T-helper 1 cell treated with Interleukin-12 subunit alpha and Interleukin-12 subunit beta and Interleukin-4 antibody, amounts not matched to agents 30 μg/mL and 1 μg/mL, for 36 hours (primary cell): ENCODE measurements at regions not wholly inside any gene's neighbourhood (a gene's known extent, or its start where the extent isn't known, plus 50 kb on each side); places are given as distances from the start of the nearest gene placed in this dataset.

Source experiments
- H3K27ac Mint-ChIP-seq: one replicate; pipeline ENCODE4 v1.8.0; 2021; ENCODE audit warnings: mild to moderate bottlenecking, mixed read lengths
- H3K27me3 Mint-ChIP-seq: one replicate; pipeline ENCODE4 v1.8.0; 2021; ENCODE audit warnings: low read depth, mixed read lengths
- H3K36me3 Mint-ChIP-seq: one replicate; pipeline ENCODE4 v1.8.0; 2021; ENCODE audit warnings: low read depth, mixed read lengths
- H3K4me1 Mint-ChIP-seq: one replicate; pipeline ENCODE4 v1.8.0; 2021; ENCODE audit warnings: low read depth, mixed read lengths
- H3K4me3 Mint-ChIP-seq: one replicate; pipeline ENCODE4 v1.8.0; 2021; ENCODE audit warnings: mild to moderate bottlenecking, moderate library complexity, mixed read lengths
- H3K9me3 Mint-ChIP-seq: one replicate; pipeline ENCODE4 v1.8.0; 2021; ENCODE audit warnings: mixed read lengths

GRCh38 chr11:109480251-109480650 lies 58.3 kb downstream of the C11orf87 start:
- Mint-ChIP-seq H3K36me3 (no peaks in the 10 kb centered on the region), H3K4me1 (no peaks in the 10 kb centered on the region), H3K27ac (no peak overlapping the region), H3K27me3 (no peaks in the 10 kb centered on the region), H3K4me3 (no peak overlapping the region), H3K9me3 (peaks cover 9% of the 10 kb centered on the region)

DNA sequence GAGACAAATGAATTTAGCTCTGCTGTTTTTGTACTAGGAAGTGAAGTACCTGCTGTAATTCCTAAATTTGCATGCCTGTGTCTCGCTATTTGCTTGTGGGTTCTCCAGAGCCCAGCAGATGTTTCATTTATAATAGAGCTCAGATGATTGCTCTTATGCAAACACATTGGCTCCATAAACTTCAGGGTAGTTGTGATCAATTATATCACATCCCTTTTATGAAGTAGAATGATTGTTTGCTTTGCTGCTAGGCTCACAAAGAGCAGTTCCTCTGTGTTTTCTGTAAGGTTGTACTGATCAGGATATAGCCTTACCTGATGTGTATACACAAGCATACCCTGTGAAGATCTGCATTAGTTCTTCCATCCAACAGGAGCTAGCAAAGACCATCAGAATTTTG lies 64.1 kb downstream of the C11orf87 start:
- H3K36me3 Mint-ChIP-seq, result no peaks in the 10 kb centered on the region
- H3K27me3 Mint-ChIP-seq, result no peaks in the 10 kb centered on the region
- H3K4me1 Mint-ChIP-seq, result no peaks in the 10 kb centered on the region
- H3K9me3 Mint-ChIP-seq, result peaks cover 5% of the 10 kb centered on the region
- H3K4me3 Mint-ChIP-seq, result no peak overlapping the region
- H3K27ac Mint-ChIP-seq, result no peak overlapping the region

DNA sequence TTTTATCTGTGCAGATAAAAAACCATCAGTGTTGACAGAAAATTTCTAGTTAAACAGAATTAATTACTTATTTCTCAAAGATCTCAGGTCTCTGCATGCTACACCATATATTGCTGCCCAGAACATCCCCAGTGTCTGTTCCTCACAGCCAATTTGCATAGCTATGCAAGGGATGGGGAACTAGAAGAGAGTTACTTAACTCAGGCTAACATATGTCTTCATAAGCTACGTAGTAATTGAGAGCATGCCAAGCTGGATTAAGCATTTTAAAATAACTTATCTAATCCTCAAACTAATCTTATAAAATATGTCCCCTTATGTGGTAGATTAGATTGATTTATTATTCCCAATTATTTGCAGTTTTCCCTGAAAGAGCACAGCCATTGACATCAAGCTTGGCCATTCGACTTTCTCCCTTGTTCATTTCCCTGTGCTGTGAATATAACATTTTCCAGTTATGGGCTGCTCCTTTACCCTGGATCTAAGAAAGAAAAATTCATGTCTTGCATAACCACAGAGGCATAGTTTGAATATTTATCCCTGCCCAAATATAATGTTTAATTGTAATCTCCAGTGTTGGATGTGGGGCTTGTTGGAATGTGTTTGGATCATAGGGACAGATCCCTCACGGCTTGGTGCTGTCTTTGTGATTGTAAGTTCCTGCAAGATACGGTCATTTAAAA lies 69.1 kb downstream of the C11orf87 start:
- no peaks in the 10 kb centered on the region for H3K36me3 Mint-ChIP-seq
- no peaks in the 10 kb centered on the region for H3K27me3 Mint-ChIP-seq
- no peaks in the 10 kb centered on the region for H3K4me1 Mint-ChIP-seq
- peaks cover 14% of the 10 kb centered on the region for H3K9me3 Mint-ChIP-seq
- no peak overlapping the region for H3K27ac Mint-ChIP-seq
- no peak overlapping the region for H3K4me3 Mint-ChIP-seq

- Mint-ChIP-seq H3K27ac (no peak overlapping the region), H3K9me3 (no peaks in the 10 kb centered on the region), H3K4me3 (no peak overlapping the region), H3K27me3 (no peaks in the 10 kb centered on the region), H3K4me1 (no peaks in the 10 kb centered on the region), H3K36me3 (no peaks in the 10 kb centered on the region)
Measured at GRCh38 chr11:109506115-109506514, 84.1 kb downstream of the C11orf87 start.

- Mint-ChIP-seq H3K4me1 (no peaks in the 10 kb centered on the region), H3K9me3 (no peaks in the 10 kb centered on the region), H3K4me3 (no peak overlapping the region), H3K27me3 (no peaks in the 10 kb centered on the region), H3K27ac (no peak overlapping the region), H3K36me3 (no peaks in the 10 kb centered on the region)
Measured at GRCh38 chr11:109507331-109507730, 85.3 kb downstream of the C11orf87 start.

DNA sequence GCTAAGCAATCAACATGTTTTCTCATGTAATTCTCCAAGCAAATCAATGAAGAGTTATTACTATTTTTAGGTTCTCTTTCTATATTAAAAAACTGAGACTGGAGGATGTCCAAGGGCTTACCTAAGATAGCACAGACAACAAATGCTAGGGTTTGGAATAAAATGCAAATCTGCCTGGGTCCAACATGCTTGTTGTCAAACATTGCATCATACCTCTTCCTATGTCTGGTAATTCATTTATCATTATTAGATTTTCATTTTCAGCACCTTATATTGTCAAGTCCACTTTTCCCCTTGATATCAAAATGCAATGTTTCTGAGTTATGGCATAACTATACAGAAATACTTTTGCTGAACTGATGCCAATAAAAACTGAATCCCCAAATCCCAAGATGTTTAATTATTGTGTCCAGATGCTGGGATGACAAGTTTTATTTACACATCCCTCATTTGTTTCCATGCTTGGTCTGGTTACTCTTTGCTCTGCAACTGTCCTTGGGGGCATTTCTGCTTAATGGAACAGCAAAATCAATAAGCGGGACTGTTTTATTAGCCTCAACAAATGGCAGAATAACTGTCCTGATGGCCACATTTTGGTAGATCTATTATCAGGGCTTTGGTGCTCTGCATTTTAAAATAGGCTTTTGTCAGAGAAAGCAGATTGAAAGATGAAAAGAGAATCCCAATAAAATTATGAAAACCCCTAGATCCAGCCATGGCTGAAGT lies 86.0 kb downstream of the C11orf87 start:
- no peaks in the 10 kb centered on the region for H3K9me3 Mint-ChIP-seq
- H3K4me1 Mint-ChIP-seq, result no peaks in the 10 kb centered on the region
- no peaks in the 10 kb centered on the region for H3K27me3 Mint-ChIP-seq
- no peaks in the 10 kb centered on the region for H3K36me3 Mint-ChIP-seq
- H3K27ac Mint-ChIP-seq, result no peak overlapping the region
- no peak overlapping the region for H3K4me3 Mint-ChIP-seq

DNA sequence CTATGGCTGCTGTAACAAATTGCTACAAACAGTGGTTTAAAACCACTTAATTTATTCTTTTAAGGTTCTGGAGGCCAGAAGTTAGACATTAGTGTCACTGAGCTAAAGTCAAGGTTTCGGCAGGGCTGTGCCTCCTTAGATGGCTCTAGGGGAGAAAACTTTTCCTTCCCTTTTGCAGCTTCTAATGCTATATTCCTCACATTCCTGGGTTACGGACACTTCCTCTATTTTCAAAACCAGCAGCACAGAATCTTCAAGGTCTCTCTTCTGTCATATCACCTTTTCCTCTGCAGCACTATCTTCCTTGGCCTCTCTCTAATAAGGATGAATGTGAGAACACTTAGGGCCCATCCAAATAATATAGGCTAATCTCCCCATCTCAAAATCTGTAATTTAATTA lies 87.0 kb downstream of the C11orf87 start:
- Mint-ChIP-seq H3K27ac (no peak overlapping the region), H3K4me1 (no peaks in the 10 kb centered on the region), H3K4me3 (no peak overlapping the region), H3K36me3 (no peaks in the 10 kb centered on the region), H3K9me3 (no peaks in the 10 kb centered on the region), H3K27me3 (no peaks in the 10 kb centered on the region)

- H3K4me1 Mint-ChIP-seq, result no peaks in the 10 kb centered on the region
- no peaks in the 10 kb centered on the region for H3K36me3 Mint-ChIP-seq
- H3K27ac Mint-ChIP-seq, result no peak overlapping the region
- no peaks in the 10 kb centered on the region for H3K9me3 Mint-ChIP-seq
- H3K4me3 Mint-ChIP-seq, result no peak overlapping the region
- H3K27me3 Mint-ChIP-seq, result no peaks in the 10 kb centered on the region
Measured at GRCh38 chr11:109510316-109510715, 88.3 kb downstream of the C11orf87 start.

DNA sequence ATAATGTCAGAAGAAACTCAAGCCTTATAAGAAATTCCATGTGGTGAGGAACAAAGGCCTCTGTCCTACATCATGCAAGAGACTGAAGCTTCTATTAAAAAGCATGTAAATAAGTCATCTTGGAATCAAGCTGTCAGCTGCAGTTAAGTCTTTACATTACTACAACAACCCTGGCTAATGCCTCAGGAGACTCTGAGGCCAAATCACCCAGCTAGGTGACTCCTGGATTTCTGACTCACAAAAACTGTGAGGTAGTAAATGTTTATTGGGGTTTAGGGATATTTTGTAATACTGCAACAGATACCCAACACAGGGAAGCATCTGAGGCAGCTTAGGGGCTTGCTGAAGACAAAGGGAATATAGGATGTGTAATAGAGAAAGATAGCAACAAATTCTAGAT lies 89.6 kb downstream of the C11orf87 start:
- Mint-ChIP-seq H3K4me3 (no peak overlapping the region), H3K4me1 (no peaks in the 10 kb centered on the region), H3K9me3 (no peaks in the 10 kb centered on the region), H3K27ac (no peak overlapping the region), H3K27me3 (no peaks in the 10 kb centered on the region), H3K36me3 (no peaks in the 10 kb centered on the region)

GRCh38 chr11:109512249-109512648 lies 90.3 kb downstream of the C11orf87 start:
- no peak overlapping the region for H3K4me3 Mint-ChIP-seq
- no peaks in the 10 kb centered on the region for H3K4me1 Mint-ChIP-seq
- no peak overlapping the region for H3K27ac Mint-ChIP-seq
- no peaks in the 10 kb centered on the region for H3K27me3 Mint-ChIP-seq
- H3K9me3 Mint-ChIP-seq, result no peaks in the 10 kb centered on the region
- no peaks in the 10 kb centered on the region for H3K36me3 Mint-ChIP-seq

DNA sequence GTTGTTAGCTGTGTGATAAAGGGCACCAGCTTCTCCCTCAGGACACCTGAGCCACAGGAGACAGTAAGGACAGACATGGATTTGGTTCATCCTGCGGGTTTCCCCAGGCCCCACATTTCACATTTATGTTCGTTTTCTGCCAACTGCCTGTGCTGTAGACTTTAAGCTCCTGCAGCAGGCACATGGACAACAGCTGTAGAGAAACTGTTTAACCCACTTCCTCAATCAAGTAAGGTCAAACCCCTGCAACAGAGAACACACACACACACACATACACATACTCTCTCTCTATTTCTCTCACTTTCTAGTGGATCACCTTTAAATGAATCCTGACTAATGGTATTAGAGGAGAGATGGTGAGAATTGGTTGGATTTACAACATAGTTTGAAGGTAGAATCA lies 90.7 kb downstream of the C11orf87 start:
- H3K9me3 Mint-ChIP-seq, result no peaks in the 10 kb centered on the region
- H3K36me3 Mint-ChIP-seq, result no peaks in the 10 kb centered on the region
- no peak overlapping the region for H3K4me3 Mint-ChIP-seq
- H3K27me3 Mint-ChIP-seq, result no peaks in the 10 kb centered on the region
- no peaks in the 10 kb centered on the region for H3K4me1 Mint-ChIP-seq
- H3K27ac Mint-ChIP-seq, result no peak overlapping the region

GRCh38 chr11:109514313-109515018 lies 92.5 kb downstream of the C11orf87 start:
- no peaks in the 10 kb centered on the region for H3K36me3 Mint-ChIP-seq
- H3K4me1 Mint-ChIP-seq, result no peaks in the 10 kb centered on the region
- no peak overlapping the region for H3K4me3 Mint-ChIP-seq
- H3K27me3 Mint-ChIP-seq, result no peaks in the 10 kb centered on the region
- H3K9me3 Mint-ChIP-seq, result no peaks in the 10 kb centered on the region
- no peak overlapping the region for H3K27ac Mint-ChIP-seq

GRCh38 chr11:109519253-109519652 lies 97.3 kb downstream of the C11orf87 start:
- Mint-ChIP-seq H3K27ac (no peak overlapping the region), H3K4me1 (no peaks in the 10 kb centered on the region), H3K36me3 (no peaks in the 10 kb centered on the region), H3K9me3 (no peaks in the 10 kb centered on the region), H3K27me3 (no peaks in the 10 kb centered on the region), H3K4me3 (no peak overlapping the region)

DNA sequence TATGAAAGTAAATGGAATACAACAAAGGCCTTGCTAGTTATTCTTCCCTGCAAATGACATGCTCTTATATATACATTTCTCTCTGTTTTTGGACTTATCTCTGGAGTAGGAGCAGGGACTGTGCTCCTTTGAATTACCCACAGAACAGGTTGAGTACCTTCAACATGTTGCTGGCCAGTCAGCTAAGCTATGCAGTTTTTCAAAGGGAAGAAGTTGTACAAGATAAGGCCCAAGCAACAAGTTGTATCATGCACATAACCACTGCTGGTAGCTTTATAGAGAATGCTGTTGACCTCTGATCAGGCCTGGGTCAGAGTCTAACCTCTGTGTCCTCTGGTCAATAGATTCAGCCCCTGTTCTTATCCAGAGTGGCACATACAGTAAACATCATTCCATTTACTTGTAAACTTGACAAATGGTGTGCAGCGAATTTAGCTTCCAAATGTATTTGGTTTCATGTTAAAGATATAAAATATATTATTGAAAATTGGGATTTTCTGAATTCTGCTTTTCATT lies 99.6 kb downstream of the C11orf87 start:
- Mint-ChIP-seq H3K27ac (no peak overlapping the region), H3K9me3 (peaks cover 7% of the 10 kb centered on the region), H3K36me3 (no peaks in the 10 kb centered on the region), H3K4me1 (no peaks in the 10 kb centered on the region), H3K4me3 (no peak overlapping the region), H3K27me3 (no peaks in the 10 kb centered on the region)
